Muscle layer of duodenum (tissue), 2 donors: ENCODE measurements at regions not wholly inside any gene's neighbourhood (a gene's known extent, or its start where the extent isn't known, plus 50 kb on each side); places are given as distances from the start of the nearest gene placed in this dataset.

ENCODE experiments used
- H3K27ac ChIP-seq: one replicate; pipeline ENCODE4 v1.7.0; 2013; ENCODE audit warnings: mild to moderate bottlenecking, low read length
- H3K27me3 ChIP-seq: one replicate; pipeline ENCODE4 v1.7.0; 2013; ENCODE audit warnings: low read depth, mild to moderate bottlenecking, control low read depth, low read length
- H3K36me3 ChIP-seq, 2 donors: one replicate each; pipeline ENCODE4 v1.7.0; 2013; ENCODE audit warnings: low read length in 2 of 2, control low read depth in 1 of 2, mild to moderate bottlenecking in 1 of 2; ENCODE audit not compliant: insufficient read depth in 2 of 2, control insufficient read depth in 1 of 2
- H3K4me1 ChIP-seq, 2 donors: one replicate each; pipeline ENCODE4 v1.7.0; 2013; ENCODE audit warnings: low read length in 2 of 2, mild to moderate bottlenecking in 2 of 2, control low read depth in 1 of 2, moderate library complexity in 1 of 2; ENCODE audit not compliant: insufficient read depth in 2 of 2, control insufficient read depth in 1 of 2
- H3K4me3 ChIP-seq, 2 donors: one replicate each; pipeline ENCODE4 v1.7.0; 2013; ENCODE audit warnings: low read length in 2 of 2, low read depth in 1 of 2, mild to moderate bottlenecking in 1 of 2
- H3K9me3 ChIP-seq, 2 donors: one replicate each; pipeline ENCODE4 v1.7.0; 2013; ENCODE audit warnings: low read length in 2 of 2, control low read depth in 1 of 2, mild to moderate bottlenecking in 1 of 2; ENCODE audit not compliant: control insufficient read depth in 1 of 2
- donor health status: healthy.

DNA sequence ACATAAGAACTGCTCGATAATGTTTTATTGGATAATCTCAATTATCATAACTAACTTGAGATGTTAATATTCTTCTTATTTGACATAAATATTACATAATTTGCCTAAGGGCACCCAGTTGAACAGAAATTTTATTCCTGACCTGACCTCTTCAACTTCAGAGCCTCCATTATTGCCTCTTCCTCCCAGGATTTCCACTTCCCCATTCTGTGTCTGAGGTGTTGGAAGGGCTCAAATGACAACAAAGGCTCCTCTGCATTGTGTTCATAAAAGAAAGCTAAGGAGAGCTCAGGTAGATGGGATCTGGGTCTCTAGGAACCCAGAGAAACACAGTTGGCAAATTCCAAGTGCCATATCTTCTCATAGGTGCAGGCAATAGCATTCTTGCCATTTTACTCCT is 61.2 kb upstream of the ARHGAP20 start:
- Histone ChIP-seq H3K9me3 (no peaks in the 10 kb centered on the region), H3K27me3 (no peaks in the 10 kb centered on the region), H3K4me1 (peaks cover 7 to 9% of the 10 kb centered on the region in 2 donors), H3K27ac (no peak overlapping the region), H3K36me3 (no peaks in the 10 kb centered on the region), H3K4me3 (no peak overlapping the region)

DNA sequence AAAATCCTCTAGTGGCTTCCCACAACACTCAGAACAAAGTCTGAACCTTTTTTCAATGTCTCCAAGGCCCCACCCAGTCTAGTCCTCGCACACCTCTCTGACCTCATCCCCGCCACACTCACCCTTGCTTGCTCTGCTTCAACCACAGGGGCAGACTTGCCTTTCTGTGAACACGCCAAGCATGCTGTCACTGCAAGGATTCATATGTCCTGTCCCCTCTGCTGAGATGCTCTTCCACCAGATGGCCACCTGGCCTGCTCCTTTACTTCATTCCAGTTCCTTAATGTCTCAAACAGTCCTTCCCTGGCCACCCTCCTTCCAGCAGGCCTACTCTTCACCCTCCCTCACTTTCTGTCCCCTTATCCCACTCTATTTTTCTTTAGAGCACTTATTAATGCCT is 60.6 kb upstream of the ARHGAP20 start:
- Histone ChIP-seq H3K36me3 (no peaks in the 10 kb centered on the region), H3K27ac (no peak overlapping the region), H3K4me3 (no peak overlapping the region), H3K27me3 (no peaks in the 10 kb centered on the region), H3K4me1 (peaks cover 2 to 3% of the 10 kb centered on the region in 2 donors), H3K9me3 (no peaks in the 10 kb centered on the region)

DNA sequence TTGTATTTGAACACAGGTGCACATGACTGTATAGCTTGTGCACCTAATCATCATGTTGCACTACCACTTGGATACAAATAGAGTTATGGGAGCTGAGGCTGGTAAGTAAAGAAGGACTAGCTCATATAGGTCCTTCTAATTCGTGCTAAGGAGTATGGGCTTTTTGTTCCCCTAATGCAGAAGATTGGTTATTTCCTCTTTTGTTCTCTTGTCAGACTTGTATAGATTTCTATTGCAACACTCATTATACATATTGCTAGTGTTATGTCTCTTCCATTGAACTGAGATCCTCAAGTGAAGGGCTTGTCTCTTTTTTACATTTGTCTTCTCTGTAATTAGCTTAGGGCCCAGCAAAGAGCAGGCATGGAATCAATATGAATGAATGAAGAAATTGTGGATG is 54.1 kb upstream of the ARHGAP20 start:
- Histone ChIP-seq H3K27ac (no peak overlapping the region), H3K9me3 (no peaks in the 10 kb centered on the region), H3K4me3 (no peak overlapping the region), H3K36me3 (no peaks in the 10 kb centered on the region), H3K4me1 (peaks cover 6 to 19% of the 10 kb centered on the region in 2 donors), H3K27me3 (no peaks in the 10 kb centered on the region)

DNA sequence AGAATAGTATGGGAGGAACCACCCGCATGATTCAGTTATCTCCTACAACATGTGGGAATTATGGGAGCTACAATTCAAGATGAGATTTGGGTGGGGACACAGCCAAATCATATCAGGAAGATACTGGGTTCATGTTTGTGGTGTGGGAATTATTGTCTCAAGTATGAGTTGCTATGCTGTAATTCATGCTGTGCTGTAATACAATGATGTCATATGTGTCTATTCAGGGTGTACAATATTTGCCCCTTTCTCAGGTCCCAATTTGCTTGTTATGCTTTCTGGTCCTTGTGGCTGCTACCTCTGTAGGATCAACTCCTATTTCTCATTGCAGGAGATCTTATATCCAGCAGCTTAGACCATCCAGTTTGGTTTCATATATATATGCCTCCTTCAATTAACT is 52.2 kb upstream of the ARHGAP20 start:
- Histone ChIP-seq H3K9me3 (no peaks in the 10 kb centered on the region), H3K27me3 (no peaks in the 10 kb centered on the region), H3K27ac (no peak overlapping the region), H3K4me1 (peaks cover 6 to 24% of the 10 kb centered on the region in 2 donors), H3K36me3 (no peaks in the 10 kb centered on the region), H3K4me3 (no peak overlapping the region)

DNA sequence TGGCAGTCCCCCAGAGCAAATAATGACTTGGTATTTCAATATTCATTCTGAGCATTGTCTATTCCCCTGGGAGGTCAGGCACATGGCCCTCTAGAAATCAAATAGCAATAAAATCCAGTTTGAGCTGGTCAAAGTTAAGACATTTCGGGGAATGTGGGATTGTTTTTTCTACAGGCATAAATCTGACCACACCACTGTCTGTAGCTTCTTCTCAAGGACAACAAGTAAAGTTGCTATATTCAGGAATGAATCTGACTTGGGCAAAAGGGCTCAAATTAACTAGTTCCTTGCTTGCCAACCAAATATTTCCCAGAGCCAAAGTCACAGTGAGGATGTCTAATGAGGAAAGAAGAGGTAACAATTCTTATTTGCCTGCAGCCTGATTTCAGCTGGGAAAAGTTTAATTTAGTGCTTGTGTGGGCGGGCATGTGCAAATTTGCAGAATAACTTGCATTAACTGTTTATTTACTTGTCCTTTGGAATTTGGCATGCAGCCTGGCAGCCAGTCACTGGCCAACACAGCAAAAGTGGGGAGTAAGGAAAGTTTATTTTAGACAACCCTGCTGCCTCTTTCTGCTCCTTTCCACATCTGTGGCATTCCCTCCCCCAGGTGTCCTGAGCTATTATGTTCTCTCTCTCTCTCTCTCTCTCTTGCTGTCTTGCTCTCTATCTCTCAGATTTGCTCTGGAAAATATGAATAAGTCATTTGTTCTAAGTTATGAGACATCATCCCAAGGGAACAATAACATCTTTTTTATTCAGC is 51.2 kb upstream of the ARHGAP20 start:
- no peaks in the 10 kb centered on the region for H3K9me3 ChIP-seq
- no peaks in the 10 kb centered on the region for H3K36me3 ChIP-seq
- H3K4me3 ChIP-seq: no peak overlapping the region
- H3K27ac ChIP-seq: no peak overlapping the region
- no peaks in the 10 kb centered on the region for H3K27me3 ChIP-seq
- H3K4me1 ChIP-seq: peaks cover 6 to 24% of the 10 kb centered on the region in 2 donors

DNA sequence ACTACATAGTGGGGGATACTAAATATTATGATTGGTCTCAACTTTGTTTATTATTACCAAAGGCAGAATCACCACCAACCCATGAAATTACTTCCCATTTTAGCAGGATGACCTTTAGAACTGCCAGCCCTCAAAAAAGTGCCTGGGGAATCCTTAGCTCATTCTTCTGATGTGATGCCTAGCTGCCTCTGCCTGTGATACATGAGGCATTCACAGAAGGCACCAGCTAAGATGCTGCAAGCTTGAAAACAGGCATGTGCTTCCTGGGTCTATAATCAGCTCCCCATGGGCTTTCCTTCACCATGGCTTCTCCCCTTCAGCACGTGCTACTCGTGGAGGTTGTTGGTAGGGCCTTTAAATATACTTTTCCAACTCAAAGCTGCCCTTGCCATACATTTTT is 50.4 kb upstream of the ARHGAP20 start:
- no peak overlapping the region for H3K27ac ChIP-seq
- H3K27me3 ChIP-seq: no peaks in the 10 kb centered on the region
- no peak overlapping the region for H3K4me3 ChIP-seq
- no peaks in the 10 kb centered on the region for H3K9me3 ChIP-seq
- peaks cover 6 to 24% of the 10 kb centered on the region in 2 donors for H3K4me1 ChIP-seq
- H3K36me3 ChIP-seq: no peaks in the 10 kb centered on the region
